Right lobe of liver (tissue), 4 donors: ENCODE measurements at regions not wholly inside any gene's neighbourhood (a gene's known extent, or its start where the extent isn't known, plus 50 kb on each side); places are given as distances from the start of the nearest gene placed in this dataset.

Source experiments
- CTCF ChIP-seq, 4 donors: fragments of 200-600 bp in 3 of 4; fragments of 450-650 bp in 1 of 4; IDR thresholded peaks; one replicate each; pipeline versions ENCODE4 v1.5.1 to v1.8.0; 2016 to 2022; ENCODE audit warnings: antibody characterized with exemption in 4 of 4, mild to moderate bottlenecking in 2 of 4
- POLR2A ChIP-seq: fragments of 450-650 bp; IDR thresholded peaks from one replicate; pipeline ENCODE4 v1.6.1; 2017; ENCODE audit warnings: antibody characterized with exemption, mild to moderate bottlenecking
- donor health status: DM: no; HTN: no; CAD: no.
- donor health status: DM: no; HTN: no; CAD: no.
- donor health status: DM: no; HTN: yes; CAD: no.

GRCh38 chr12:41967668-41968500 is 176.8 kb downstream of the GXYLT1 start:
- TF ChIP-seq CTCF (IDR thresholded peaks at IDR 0.05) (no peak), POLR2A (no peak)
